GM12891 (cell line): ENCODE measurements at regions not wholly inside any gene's neighbourhood (a gene's known extent, or its start where the extent isn't known, plus 50 kb on each side); places are given as distances from the start of the nearest gene placed in this dataset.

Experiments used
- PAX5 ChIP-seq: IDR thresholded peaks from 2 replicates; pipeline ENCODE4 v1.6.1; 2011; ENCODE audit warnings: low read length, moderate library complexity, mild to moderate bottlenecking; ENCODE audit not compliant: insufficient read depth, severe bottlenecking
- POLR2A ChIP-seq: IDR thresholded peaks from 2 replicates; pipeline ENCODE4 v1.6.1; 2011; ENCODE audit warnings: low read depth, low read length, control low read depth
- POLR2AphosphoS5 ChIP-seq: IDR thresholded peaks from 2 replicates; pipeline ENCODE4 v1.6.1; 2011; ENCODE audit warnings: low read depth, low read length, control low read depth
- POU2F2 ChIP-seq: IDR thresholded peaks from 2 replicates; pipeline ENCODE4 v1.6.1; 2011; ENCODE audit warnings: low read depth, mild to moderate bottlenecking, control low read depth, low read length, moderate library complexity
- SPI1 ChIP-seq: IDR thresholded peaks from 2 replicates; pipeline ENCODE4 v1.6.1; 2011; ENCODE audit warnings: low read depth, low read length, control low read depth
- TAF1 ChIP-seq: IDR thresholded peaks from 2 replicates; pipeline ENCODE4 v1.6.1; 2011; ENCODE audit warnings: low read depth, low read length, control low read depth

DNA sequence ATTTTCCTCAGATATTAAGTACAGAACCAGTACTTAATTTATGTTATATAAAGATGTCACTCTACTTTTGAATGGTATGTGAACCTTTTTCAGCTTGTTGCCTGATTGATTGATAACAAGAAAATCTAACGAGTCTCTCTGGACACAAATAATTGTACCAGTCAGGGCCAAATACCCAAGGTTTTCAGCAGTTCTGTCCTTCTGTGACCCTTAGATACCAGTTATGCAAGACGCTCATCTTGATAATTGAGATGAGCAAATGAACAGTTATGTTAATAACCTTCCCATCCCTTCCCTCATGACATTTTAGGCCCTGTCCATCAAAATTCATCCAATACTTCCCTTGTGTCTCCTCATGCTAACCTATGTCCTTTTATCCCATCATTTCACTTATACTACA lies 185.9 kb upstream of the G2E3 start:
- TF ChIP-seq POLR2A (no peak), SPI1 (no peak), TAF1 (no peak), POLR2AphosphoS5 (no peak), PAX5 (no peak), POU2F2 (no peak)
